ENCODE measurements at regions not wholly inside any gene's neighbourhood (a gene's known extent, or its start where the extent isn't known, plus 50 kb on each side); places are given as distances from the start of the nearest gene placed in this dataset.

- TF ChIP-seq PBX2 (CRISPR knock-in tag; IDR thresholded peaks at IDR 0.05) = no peak
- no peak for TF ChIP-seq SRSF1 (optimal IDR thresholded peaks at IDR 0.05; ENCODE audit: low read depth, low read length)
- TF ChIP-seq, protein P1, sequence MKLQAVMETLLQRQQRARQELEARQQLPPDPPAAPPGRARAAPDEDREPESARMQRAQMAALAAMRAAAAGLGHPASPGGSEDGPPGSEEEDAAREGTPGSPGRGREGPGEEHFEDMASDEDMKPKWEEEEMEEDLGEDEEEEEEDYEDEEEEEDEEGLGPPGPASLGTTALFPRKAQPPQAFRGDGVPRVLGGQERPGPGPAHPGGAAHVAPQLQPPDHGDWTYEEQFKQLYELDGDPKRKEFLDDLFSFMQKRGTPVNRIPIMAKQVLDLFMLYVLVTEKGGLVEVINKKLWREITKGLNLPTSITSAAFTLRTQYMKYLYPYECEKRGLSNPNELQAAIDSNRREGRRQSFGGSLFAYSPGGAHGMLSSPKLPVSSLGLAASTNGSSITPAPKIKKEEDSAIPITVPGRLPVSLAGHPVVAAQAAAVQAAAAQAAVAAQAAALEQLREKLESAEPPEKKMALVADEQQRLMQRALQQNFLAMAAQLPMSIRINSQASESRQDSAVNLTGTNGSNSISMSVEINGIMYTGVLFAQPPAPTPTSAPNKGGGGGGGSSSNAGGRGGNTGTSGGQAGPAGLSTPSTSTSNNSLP (IDR thresholded peaks at IDR 0.05; ENCODE audit: low read depth, low read length) = no peak
- TF ChIP-seq ISX (CRISPR knock-in tag; conservative IDR thresholded peaks at IDR 0.05) = no peak
- TF ChIP-seq FOXA1 (IDR thresholded peaks at IDR 0.05) = no peak
- no peak for TF ChIP-seq FOXA1 (CRISPR knock-in tag; IDR thresholded peaks at IDR 0.05)
Measured at GRCh38 chr2:120444691-120445240, 98.8 kb downstream of the INHBB start (continued).

- Histone ChIP-seq H3K9ac (ENCODE audit: insufficient read depth, low read depth, low read length) (no peak overlapping the region), H2AFZ (ENCODE audit: low read length) (no peak overlapping the region), H3K27ac (ENCODE audit: extremely low read length, insufficient read depth, low read length) (no peak overlapping the region), H3K36me3 (replicated peaks in 1 of 2; ENCODE audit: control insufficient read depth in 1 of 2, insufficient read depth in 2 of 2, low read length in 2 of 2) (no peaks in the 10 kb centered on the region), H3K79me2 (ENCODE audit: insufficient read depth, low read length) (no peaks in the 10 kb centered on the region), H3K27me3 (ENCODE audit: control insufficient read depth in 1 of 2, insufficient read depth in 2 of 2, low read length in 2 of 2) (peaks cover 20 to 86% of the 10 kb centered on the region in 2 experiments; a peak in 4 of 5 replicates), H4K20me1 (ENCODE audit: insufficient read depth, low read length) (no peaks in the 10 kb centered on the region), H3K4me2 (ENCODE audit: low read depth, low read length) (no peak overlapping the region), H3K4me1 (ENCODE audit: insufficient read depth, low read length) (peaks cover 31% of the 10 kb centered on the region), H3K4me3 (replicated peaks in 1 of 3; ENCODE audit: insufficient read depth in 1 of 3, low read depth in 2 of 3, low read length in 3 of 3) (no peak overlapping the region), H3K9me3 (ENCODE audit: low read length) (no peaks in the 10 kb centered on the region)
- ChIA-PET CTCF (ENCODE audit: low intra/inter-chr PET ratio, low total read pairs) (no interaction called here), POLR2A (interaction anchor here (1.5 to 6.4 kb wide), 2 partner anchors 19 to 20 kb away, joined by 3 to 30 read pairs; no protein-coding TSS in a partner anchor)
- no TSS peak for BruUV-seq (replicated peaks)
- peak; percentile 77 for DNase-seq (ENCODE audit: low spot score)
- in situ Hi-C loops (cut with HindIII; ENCODE audit: extremely low pct_ligation_motif_present, low pct_unique_long_range_greater_than_20kb) (no loop called here), intact Hi-C loops (cut with micrococcal nuclease; ENCODE audit: unreplicated experiment) (no loop called here)
- 54% methylated on average over 7 of the region's 7 CpGs for WGBS (ENCODE audit: low lambda C conversion rate)
- peak; percentile 26 for FAIRE-seq
- peak; percentile 20; the same call in 2 of the 3 replicates for ATAC-seq
- TF ChIP-seq ZNF557 (CRISPR knock-in tag; IDR thresholded peaks at IDR 0.05) (no peak), FOSL2 (CRISPR knock-in tag; IDR thresholded peaks at IDR 0.05) (peak; percentile 33), ATAD3A (CRISPR knock-in tag; IDR thresholded peaks at IDR 0.05) (no peak)
- TF ChIP-seq, protein P2, sequence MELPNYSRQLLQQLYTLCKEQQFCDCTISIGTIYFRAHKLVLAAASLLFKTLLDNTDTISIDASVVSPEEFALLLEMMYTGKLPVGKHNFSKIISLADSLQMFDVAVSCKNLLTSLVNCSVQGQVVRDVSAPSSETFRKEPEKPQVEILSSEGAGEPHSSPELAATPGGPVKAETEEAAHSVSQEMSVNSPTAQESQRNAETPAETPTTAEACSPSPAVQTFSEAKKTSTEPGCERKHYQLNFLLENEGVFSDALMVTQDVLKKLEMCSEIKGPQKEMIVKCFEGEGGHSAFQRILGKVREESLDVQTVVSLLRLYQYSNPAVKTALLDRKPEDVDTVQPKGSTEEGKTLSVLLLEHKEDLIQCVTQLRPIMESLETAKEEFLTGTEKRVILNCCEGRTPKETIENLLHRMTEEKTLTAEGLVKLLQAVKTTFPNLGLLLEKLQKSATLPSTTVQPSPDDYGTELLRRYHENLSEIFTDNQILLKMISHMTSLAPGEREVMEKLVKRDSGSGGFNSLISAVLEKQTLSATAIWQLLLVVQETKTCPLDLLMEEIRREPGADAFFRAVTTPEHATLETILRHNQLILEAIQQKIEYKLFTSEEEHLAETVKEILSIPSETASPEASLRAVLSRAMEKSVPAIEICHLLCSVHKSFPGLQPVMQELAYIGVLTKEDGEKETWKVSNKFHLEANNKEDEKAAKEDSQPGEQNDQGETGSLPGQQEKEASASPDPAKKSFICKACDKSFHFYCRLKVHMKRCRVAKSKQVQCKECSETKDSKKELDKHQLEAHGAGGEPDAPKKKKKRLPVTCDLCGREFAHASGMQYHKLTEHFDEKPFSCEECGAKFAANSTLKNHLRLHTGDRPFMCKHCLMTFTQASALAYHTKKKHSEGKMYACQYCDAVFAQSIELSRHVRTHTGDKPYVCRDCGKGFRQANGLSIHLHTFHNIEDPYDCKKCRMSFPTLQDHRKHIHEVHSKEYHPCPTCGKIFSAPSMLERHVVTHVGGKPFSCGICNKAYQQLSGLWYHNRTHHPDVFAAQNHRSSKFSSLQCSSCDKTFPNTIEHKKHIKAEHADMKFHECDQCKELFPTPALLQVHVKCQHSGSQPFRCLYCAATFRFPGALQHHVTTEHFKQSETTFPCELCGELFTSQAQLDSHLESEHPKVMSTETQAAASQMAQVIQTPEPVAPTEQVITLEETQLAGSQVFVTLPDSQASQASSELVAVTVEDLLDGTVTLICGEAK (IDR thresholded peaks at IDR 0.05) = no peak
- TF ChIP-seq, protein P2 (CRISPR knock-in tag; IDR thresholded peaks at IDR 0.05) = peak; percentile 66
Measured at GRCh38 chr2:120445449-120446143, 99.7 kb downstream of the INHBB start.
